SK-N-SH (cell line): ENCODE measurements at regions not wholly inside any gene's neighbourhood (a gene's known extent, or its start where the extent isn't known, plus 50 kb on each side); places are given as distances from the start of the nearest gene placed in this dataset.

ENCODE experiments used
- CTCF ChIA-PET: fragments of 300-600, 350-600 bp; formaldehyde crosslinking; extraction: SDS; loops from one replicate; lab custom pipeline; 2021; lab: Yijun Ruan, JAX
- POLR2A ChIA-PET: fragments of 350-600 bp; sonication (Branson Sonifier 250); formaldehyde crosslinking; extraction: SDS; loops from one replicate; lab custom pipeline; 2020; ENCODE audit warnings: antibody characterized with exemption, inconsistent platforms; lab: Yijun Ruan, JAX
- DNase-seq: peaks from one replicate; pipeline ENCODE4 v3.0.0; 2012
- H2AFZ ChIP-seq: fragments of 200-600 bp; sonication (generic); 2 replicates; pipeline ENCODE4 v1.8.1; 2016; ENCODE audit warnings: antibody characterized with exemption, mild to moderate bottlenecking, low read depth
- H3F3A ChIP-seq: fragments of 200-600 bp; sonication (generic); replicated peaks from 2 replicates; pipeline ENCODE3; 2016; ENCODE audit warnings: antibody characterized with exemption, mild to moderate bottlenecking; ENCODE audit not compliant: insufficient read depth
- H3K27ac ChIP-seq, 2 experiments: fragments of 200-500 bp in 1 of 2; fragments of 200-600 bp in 1 of 2; sonication (Bioruptor generic) in 1 of 2; sonication (generic), shearing (Covaris generic) in 1 of 2; 2 replicates each; pipeline versions ENCODE4 v1.5.1 to v1.6.1; 2014 to 2016; ENCODE audit warnings: low read depth in 2 of 2, inconsistent platforms in 1 of 2, low read length in 1 of 2, mild to moderate bottlenecking in 1 of 2, mixed read lengths in 1 of 2
- H3K27me3 ChIP-seq: fragments of 200-600 bp; sonication (generic), shearing (Covaris generic); 2 replicates; pipeline ENCODE4 v1.6.1; 2016; ENCODE audit warnings: mixed run types; ENCODE audit not compliant: insufficient read depth
- H3K36me3 ChIP-seq, 2 experiments: fragments of 200-500 bp in 1 of 2; fragments of 200-600 bp in 1 of 2; sonication (Bioruptor generic) in 1 of 2; sonication (generic) in 1 of 2; replicated peaks in 1 of 2; 2 replicates each; pipeline versions ENCODE3 to v1.5.1; 2014 to 2016; ENCODE audit warnings: low read length in 1 of 2, mild to moderate bottlenecking in 1 of 2; ENCODE audit not compliant: insufficient read depth in 2 of 2, control insufficient read depth in 1 of 2
- H3K4me1 ChIP-seq, 2 experiments: fragments of 200-500 bp in 1 of 2; fragments of 200-600 bp in 1 of 2; sonication (Bioruptor generic) in 1 of 2; sonication (generic), shearing (Covaris generic) in 1 of 2; 2 replicates each; pipeline versions ENCODE4 v1.5.1 to v1.6.1; 2014 to 2016; ENCODE audit warnings: low read depth in 1 of 2, low read length in 1 of 2, mixed run types in 1 of 2; ENCODE audit not compliant: insufficient read depth in 2 of 2, control insufficient read depth in 1 of 2
- H3K4me2 ChIP-seq: fragments of 200-600 bp; sonication (generic), shearing (Covaris generic); 2 replicates; pipeline ENCODE4 v1.6.1; 2017; ENCODE audit warnings: mixed run types
- H3K4me3 ChIP-seq, 2 experiments: fragments of 200-500 bp in 1 of 2; fragments of 200-600 bp in 1 of 2; sonication (Bioruptor generic) in 1 of 2; sonication (generic), shearing (Covaris generic) in 1 of 2; 2 replicates each; pipeline versions ENCODE4 v1.5.1 to v1.8.1; 2014 to 2016; ENCODE audit warnings: low read depth in 2 of 2, inconsistent platforms in 1 of 2, low read length in 1 of 2, mild to moderate bottlenecking in 1 of 2, mixed read lengths in 1 of 2, moderate library complexity in 1 of 2
- H3K79me2 ChIP-seq: fragments of 200-600 bp; sonication (generic); 2 replicates; pipeline ENCODE4 v1.8.1; 2017; ENCODE audit warnings: mild to moderate bottlenecking; ENCODE audit not compliant: insufficient read depth
- H3K9ac ChIP-seq: fragments of 200-600 bp; sonication (generic); 2 replicates; pipeline ENCODE4 v1.6.1; 2017; ENCODE audit warnings: mixed run types
- H3K9me2 ChIP-seq: fragments of 200-600 bp; sonication (generic); 2 replicates; pipeline ENCODE4 v1.6.1; 2017; ENCODE audit warnings: mixed run types
- H3K9me3 ChIP-seq: fragments of 200-600 bp; sonication (generic); 2 replicates; pipeline ENCODE4 v1.6.1; 2017; ENCODE audit warnings: mixed run types, mild to moderate bottlenecking, moderate library complexity
- H4K20me1 ChIP-seq: fragments of 200-600 bp; sonication (generic); 2 replicates; pipeline ENCODE4 v1.6.1; 2017; ENCODE audit warnings: mild to moderate bottlenecking, mixed run types; ENCODE audit not compliant: insufficient read depth
- ELF1 ChIP-seq: IDR thresholded peaks from 2 replicates; pipeline ENCODE4 v1.4.0; 2012
- JUND ChIP-seq: IDR thresholded peaks from 2 replicates; pipeline ENCODE4 v1.4.0; 2012
- MEF2A ChIP-seq: IDR thresholded peaks from 2 replicates; pipeline ENCODE4 v1.4.0; 2012; ENCODE audit warnings: low read depth, borderline replicate concordance
- NRF1 ChIP-seq: IDR thresholded peaks from 2 replicates; pipeline ENCODE4 v1.6.1; 2012; ENCODE audit warnings: low read depth, mild to moderate bottlenecking, low read length
- RCOR1 ChIP-seq: fragments of 150-350 bp; IDR thresholded peaks from 2 replicates; pipeline ENCODE4 v1.6.1; 2017; ENCODE audit warnings: antibody characterized with exemption, low read length
- REST ChIP-seq: IDR thresholded peaks from 2 replicates; pipeline ENCODE4 v1.6.1; 2012; ENCODE audit warnings: mild to moderate bottlenecking, low read depth, low read length, moderate library complexity
- SIN3A ChIP-seq: IDR thresholded peaks from 2 replicates; pipeline ENCODE4 v1.6.1; 2012; ENCODE audit warnings: low read depth, mild to moderate bottlenecking, low read length, moderate library complexity, borderline replicate concordance
- TEAD4 ChIP-seq: IDR thresholded peaks from 2 replicates; pipeline ENCODE4 v1.4.0; 2012; ENCODE audit warnings: mild to moderate bottlenecking, borderline replicate concordance; ENCODE audit not compliant: insufficient read depth
- USF1 ChIP-seq: IDR thresholded peaks from 2 replicates; pipeline ENCODE4 v1.4.0; 2012; ENCODE audit warnings: low read depth, borderline replicate concordance
- whole genome bisulfite sequencing: methylation state at CpG from one replicate; pipeline ENCODE4 v1.1.6; 2017; ENCODE audit warnings: low lambda C conversion rate; 5-methylcytosine and 5-hydroxymethylcytosine counted together
- TF ChIP-seq, protein P1 (sequence below): IDR thresholded peaks from 2 replicates; pipeline ENCODE4 v1.4.0; 2012; ENCODE audit warnings: low read depth
- TF ChIP-seq, protein P2 (sequence below): fragments of 200-600 bp; sonication (generic); IDR thresholded peaks from 2 replicates; pipeline ENCODE4 v1.6.1; 2017; ENCODE audit warnings: antibody characterized with exemption, mild to moderate bottlenecking, moderate library complexity

GRCh38 chr10:10164848-10165247, 852.8 kb upstream of the CELF2 start:
- ChIA-PET CTCF (interaction anchor here (1.7 kb wide), 1 partner anchor 14 kb away, joined by 3 read pairs; no protein-coding TSS in a partner anchor), POLR2A (no interaction called here)
- Histone ChIP-seq H3K4me3 (no peak overlapping the region), H4K20me1 (no peaks in the 10 kb centered on the region), H3K27me3 (no peaks in the 10 kb centered on the region), H3F3A (no peaks in the 10 kb centered on the region), H3K4me1 (no peaks in the 10 kb centered on the region), H3K4me2 (no peak overlapping the region), H3K36me3 (no peaks in the 10 kb centered on the region), H3K27ac (no peak overlapping the region), H3K79me2 (no peaks in the 10 kb centered on the region), H3K9me2 (0 out of 2 replicates have a peak, but pooled peaks cover 3% of the 10 kb centered on the region), H3K9ac (no peak overlapping the region), H3K9me3 (0 out of 2 replicates have a peak, but pooled peaks cover 4% of the 10 kb centered on the region), H2AFZ (no peak overlapping the region)
- DNase-seq, result no peak
- TF ChIP-seq, protein P1, sequence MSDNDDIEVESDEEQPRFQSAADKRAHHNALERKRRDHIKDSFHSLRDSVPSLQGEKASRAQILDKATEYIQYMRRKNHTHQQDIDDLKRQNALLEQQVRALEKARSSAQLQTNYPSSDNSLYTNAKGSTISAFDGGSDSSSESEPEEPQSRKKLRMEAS, result no peak
- TF ChIP-seq USF1 (no peak), ELF1 (no peak), MEF2A (no peak), SIN3A (no peak), REST (no peak), JUND (no peak), RCOR1 (no peak), TEAD4 (no peak), NRF1 (no peak)
- TF ChIP-seq, protein P2, sequence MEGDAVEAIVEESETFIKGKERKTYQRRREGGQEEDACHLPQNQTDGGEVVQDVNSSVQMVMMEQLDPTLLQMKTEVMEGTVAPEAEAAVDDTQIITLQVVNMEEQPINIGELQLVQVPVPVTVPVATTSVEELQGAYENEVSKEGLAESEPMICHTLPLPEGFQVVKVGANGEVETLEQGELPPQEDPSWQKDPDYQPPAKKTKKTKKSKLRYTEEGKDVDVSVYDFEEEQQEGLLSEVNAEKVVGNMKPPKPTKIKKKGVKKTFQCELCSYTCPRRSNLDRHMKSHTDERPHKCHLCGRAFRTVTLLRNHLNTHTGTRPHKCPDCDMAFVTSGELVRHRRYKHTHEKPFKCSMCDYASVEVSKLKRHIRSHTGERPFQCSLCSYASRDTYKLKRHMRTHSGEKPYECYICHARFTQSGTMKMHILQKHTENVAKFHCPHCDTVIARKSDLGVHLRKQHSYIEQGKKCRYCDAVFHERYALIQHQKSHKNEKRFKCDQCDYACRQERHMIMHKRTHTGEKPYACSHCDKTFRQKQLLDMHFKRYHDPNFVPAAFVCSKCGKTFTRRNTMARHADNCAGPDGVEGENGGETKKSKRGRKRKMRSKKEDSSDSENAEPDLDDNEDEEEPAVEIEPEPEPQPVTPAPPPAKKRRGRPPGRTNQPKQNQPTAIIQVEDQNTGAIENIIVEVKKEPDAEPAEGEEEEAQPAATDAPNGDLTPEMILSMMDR, result no peak
- WGBS, result 30% methylated on average over 3 of the region's 3 CpGs
